Hindlimb muscle (tissue), 1 donor: ENCODE measurements at regions not wholly inside any gene's neighbourhood (a gene's known extent, or its start where the extent isn't known, plus 50 kb on each side); places are given as distances from the start of the nearest gene placed in this dataset.
"Not testable (repeated sequence)": the region's sequence is repeated elsewhere in the genome, so short reads cannot be mapped to it uniquely, and the experiment has no call there.

Source experiments
- DNase-seq: peaks from one replicate; pipeline ENCODE4 v3.0.0-alpha.2; 2013

- no peak for DNase-seq
Observed at GRCh38 chr2:238763471-238763995, 84.4 kb upstream of the TWIST2 start.

- no peak for DNase-seq
Observed at GRCh38 chr2:238765590-238765989, 82.3 kb upstream of the TWIST2 start.

- no peak for DNase-seq
Observed at GRCh38 chr2:238771218-238771617, 76.7 kb upstream of the TWIST2 start.

GRCh38 chr2:238771639-238772038, 76.2 kb upstream of the TWIST2 start:
- DNase-seq = no peak

DNA sequence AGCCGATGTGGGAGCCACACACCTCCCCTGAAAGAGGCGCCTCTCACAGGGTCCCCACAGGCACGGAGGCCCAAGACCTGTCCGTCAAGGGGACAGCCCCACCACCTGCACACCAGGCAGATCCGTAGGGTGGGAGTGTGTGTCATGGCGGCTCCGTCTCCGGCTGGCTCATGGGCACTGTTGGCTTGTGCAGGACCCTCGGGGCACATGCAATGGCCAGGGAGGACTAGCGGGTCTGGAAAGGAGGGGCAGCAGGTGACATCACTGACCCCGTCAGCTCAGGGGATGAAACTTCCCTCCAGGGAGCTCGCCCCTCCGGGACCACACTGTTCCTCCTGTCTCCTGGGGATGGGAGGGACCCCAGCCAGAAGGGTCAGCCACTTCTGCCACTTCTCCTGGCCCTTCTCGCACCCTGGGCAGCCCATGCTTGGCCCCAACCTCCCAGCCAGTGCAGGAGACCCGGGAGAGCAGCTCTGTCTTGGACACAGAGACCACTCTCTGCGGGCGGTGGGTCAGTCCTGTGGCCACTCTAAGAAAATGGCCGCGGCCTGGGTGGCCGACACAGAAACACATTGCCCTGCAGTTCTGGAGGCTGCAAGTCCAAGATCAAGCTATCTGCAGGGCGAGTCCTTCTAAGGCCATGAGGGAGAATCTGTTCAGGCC, 75.1 kb upstream of the TWIST2 start:
- DNase-seq = no peak

GRCh38 chr2:238773472-238773871, 74.4 kb upstream of the TWIST2 start:
- no peak for DNase-seq

- no peak for DNase-seq
Observed at GRCh38 chr2:238774071-238774470, 73.8 kb upstream of the TWIST2 start.

GRCh38 chr2:238774980-238775509, 72.8 kb upstream of the TWIST2 start:
- no peak for DNase-seq

- DNase-seq = no peak
Observed at GRCh38 chr2:238775591-238775990, 72.3 kb upstream of the TWIST2 start.

GRCh38 chr2:238776003-238776760, 71.7 kb upstream of the TWIST2 start:
- DNase-seq = no peak

DNA sequence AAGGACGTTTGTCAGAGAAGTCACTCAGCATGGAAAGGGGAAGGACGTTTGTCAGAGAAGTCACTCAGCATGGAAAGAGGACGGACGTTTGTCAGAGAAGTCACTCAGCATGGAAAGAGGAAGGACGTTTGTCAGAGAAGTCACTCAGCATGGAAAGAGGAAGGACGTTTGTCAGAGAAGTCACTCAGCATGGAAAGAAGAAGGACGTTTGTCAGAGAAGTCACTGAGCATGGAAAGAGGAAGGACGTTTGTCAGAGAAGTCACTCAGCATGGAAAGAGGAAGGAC, 71.2 kb upstream of the TWIST2 start:
- DNase-seq = not testable (repeated sequence)

- DNase-seq = no peak
Observed at GRCh38 chr2:238777369-238778067, 70.4 kb upstream of the TWIST2 start.

GRCh38 chr2:238784671-238785527, 63.0 kb upstream of the TWIST2 start:
- DNase-seq = peak; percentile 76

DNA sequence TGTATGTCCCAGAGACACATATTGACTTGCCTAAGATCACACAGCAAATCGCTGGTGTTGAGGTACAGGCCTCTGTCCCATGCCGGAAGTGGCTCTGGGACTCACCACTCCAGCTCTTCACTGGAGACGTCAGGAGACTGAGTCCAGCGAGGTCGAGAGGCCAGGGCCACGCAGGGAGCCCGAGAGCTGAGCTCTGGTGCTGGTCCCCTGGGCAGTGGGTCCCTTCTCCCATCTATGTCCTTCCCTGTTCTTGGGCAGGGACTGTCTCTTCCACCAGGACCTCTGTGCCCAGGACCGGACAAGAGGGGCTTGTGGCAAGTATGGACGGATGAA, 62.4 kb upstream of the TWIST2 start:
- DNase-seq = no peak

DNA sequence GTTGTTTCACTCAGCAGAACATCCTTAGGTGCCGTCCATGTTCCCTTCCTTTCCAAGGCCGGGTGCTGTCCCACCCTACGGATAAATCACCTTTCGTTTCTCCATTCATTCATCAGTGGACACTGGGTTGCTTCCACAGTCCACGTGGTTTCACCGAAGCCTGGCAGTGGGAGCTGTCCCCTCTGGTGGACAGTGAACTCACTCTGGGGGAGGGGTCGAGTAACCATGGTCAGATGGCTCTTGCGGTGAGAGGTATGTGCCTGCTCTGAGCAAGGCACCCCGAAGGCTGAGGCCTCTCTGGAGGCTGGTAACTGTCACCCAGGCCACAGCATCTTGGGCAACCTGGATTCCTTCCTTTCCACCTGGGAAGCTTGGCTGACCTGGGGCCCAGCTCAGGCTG, 61.5 kb upstream of the TWIST2 start:
- no peak for DNase-seq

DNA sequence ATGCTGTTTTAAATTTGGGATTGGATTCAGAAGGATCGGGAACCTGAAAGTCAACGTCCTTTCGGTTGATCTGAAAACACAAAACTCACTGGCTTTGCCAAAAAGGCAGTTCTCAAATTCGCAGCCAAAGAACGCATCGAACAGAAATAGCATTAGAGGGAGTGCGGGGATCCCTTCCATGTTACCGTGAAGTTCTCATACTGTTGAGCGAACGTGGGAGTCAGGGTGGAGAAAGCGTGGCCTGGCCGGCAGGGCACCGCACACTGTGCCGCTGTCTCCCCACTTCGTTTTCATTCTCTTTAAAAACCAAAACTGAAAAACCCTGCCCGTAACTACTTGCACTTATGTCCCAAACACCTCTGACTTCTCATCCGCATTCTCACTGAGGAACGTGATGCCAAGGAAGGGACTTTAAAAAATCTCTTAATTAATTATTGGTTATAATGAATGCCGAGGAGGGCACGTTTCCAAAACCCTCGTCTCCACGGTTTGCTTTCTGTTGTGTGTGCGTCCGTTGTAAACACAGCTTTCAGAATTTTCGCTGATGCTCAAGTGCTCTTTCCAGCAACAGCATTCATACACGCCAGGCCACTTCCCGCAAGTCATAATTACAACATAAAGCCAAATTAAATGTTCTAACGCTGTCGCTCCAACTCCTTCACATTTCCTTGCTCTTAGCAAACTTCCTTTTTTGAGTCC, 60.9 kb upstream of the TWIST2 start:
- no peak for DNase-seq

DNA sequence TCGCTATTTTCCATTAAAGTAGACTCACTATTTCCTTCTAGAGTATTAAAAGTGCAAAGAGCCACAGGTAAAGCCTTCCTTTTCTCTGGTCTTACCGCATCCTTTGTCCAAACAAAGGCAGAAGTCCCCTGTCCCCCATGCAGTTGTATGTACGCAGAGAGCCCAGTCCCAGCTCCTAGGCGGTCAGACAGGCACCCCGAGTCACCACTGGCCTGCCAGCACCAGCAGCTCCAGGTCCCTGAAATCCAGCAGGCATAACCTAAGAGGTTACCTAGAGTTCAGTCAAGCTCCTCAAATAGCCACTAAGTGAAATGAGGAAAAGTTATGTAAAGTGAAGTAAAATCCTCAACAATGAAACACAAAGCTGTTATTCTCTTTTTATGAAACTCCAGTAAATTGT, 60.4 kb upstream of the TWIST2 start:
- no peak for DNase-seq

DNA sequence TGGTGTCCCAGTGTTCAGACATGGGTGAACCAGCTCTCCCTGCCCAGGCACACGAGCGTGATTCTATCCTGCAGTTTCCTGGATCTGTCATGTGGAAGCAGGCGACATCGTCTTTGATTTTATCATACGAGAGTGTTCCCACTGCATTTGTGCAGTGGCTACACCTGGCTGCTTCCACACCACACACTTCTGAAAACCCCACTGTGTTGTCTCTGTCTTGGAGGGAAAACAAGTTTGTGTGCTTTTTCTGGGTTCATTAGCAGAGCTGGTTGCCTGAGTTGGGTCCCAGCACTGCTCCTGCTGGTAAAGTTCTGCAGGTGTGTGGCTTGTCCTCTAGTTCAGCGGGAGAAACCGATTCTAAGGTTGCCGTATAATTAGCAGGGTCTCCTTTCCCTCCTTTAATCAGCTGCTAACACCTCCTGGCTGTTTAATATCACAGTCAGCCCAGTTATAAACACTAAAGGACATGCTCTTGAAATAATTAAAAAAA, 58.5 kb upstream of the TWIST2 start:
- no peak for DNase-seq

- no peak for DNase-seq
Observed at GRCh38 chr2:238790126-238790832, 57.6 kb upstream of the TWIST2 start.

DNA sequence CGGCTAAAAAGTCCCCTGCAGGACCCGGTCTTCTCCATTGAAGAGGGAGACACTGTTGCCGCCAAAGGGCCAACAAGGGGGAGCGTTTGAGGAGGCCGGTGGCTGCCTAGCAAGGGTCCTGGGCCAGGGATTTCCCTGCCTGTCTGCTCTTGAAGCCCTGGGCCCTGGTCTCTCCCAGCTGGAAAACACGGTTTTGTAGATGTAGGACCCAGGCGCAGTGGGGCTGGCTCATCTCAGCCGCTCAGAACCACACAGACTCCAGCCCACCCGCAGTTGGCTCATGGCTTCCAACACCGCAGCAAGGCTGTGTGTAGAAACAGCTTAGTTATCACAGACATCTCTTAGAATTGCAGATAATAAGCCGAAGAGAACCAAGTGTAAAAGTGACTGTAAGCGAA, 57.1 kb upstream of the TWIST2 start:
- DNase-seq = no peak

- DNase-seq = no peak
Observed at GRCh38 chr2:238791354-238791753, 56.5 kb upstream of the TWIST2 start.
